Parathyroid adenoma (tissue), 2 donors: ENCODE measurements at regions not wholly inside any gene's neighbourhood (a gene's known extent, or its start where the extent isn't known, plus 50 kb on each side); places are given as distances from the start of the nearest gene placed in this dataset.

Source experiments
- H2AFZ ChIP-seq: fragments of 300-600 bp; sonication (generic); one replicate; pipeline ENCODE4 v1.7.0; 2017; ENCODE audit warnings: antibody characterized with exemption, mild to moderate bottlenecking
- H3K27ac ChIP-seq: fragments of 300-600 bp; sonication (generic); one replicate; pipeline ENCODE4 v1.7.0; 2017
- H3K27me3 ChIP-seq: fragments of 300-600 bp; sonication (generic); one replicate; pipeline ENCODE4 v1.7.0; 2017; ENCODE audit warnings: low read length; ENCODE audit not compliant: control insufficient read depth, insufficient read depth
- H3K36me3 ChIP-seq: fragments of 300-600 bp; sonication (generic); one replicate; pipeline ENCODE4 v1.7.0; 2017; ENCODE audit warnings: low read length; ENCODE audit not compliant: control insufficient read depth, insufficient read depth
- H3K4me1 ChIP-seq: fragments of 300-600 bp; sonication (generic); one replicate; pipeline ENCODE4 v1.7.0; 2017; ENCODE audit warnings: control low read depth
- H3K4me2 ChIP-seq: fragments of 300-600 bp; sonication (generic); one replicate; pipeline ENCODE4 v1.7.0; 2017; ENCODE audit warnings: low read length
- H3K4me3 ChIP-seq: fragments of 300-600 bp; sonication (generic); one replicate; pipeline ENCODE4 v1.7.0; 2017; ENCODE audit warnings: low read depth, low read length
- H3K79me2 ChIP-seq: fragments of 300-600 bp; sonication (generic); one replicate; pipeline ENCODE4 v1.7.0; 2017; ENCODE audit warnings: control low read depth
- H3K9ac ChIP-seq: fragments of 300-600 bp; sonication (generic); one replicate; pipeline ENCODE4 v1.7.0; 2017; ENCODE audit warnings: mild to moderate bottlenecking
- H3K9me3 ChIP-seq: fragments of 300-600 bp; sonication (generic); one replicate; pipeline ENCODE4 v1.7.0; 2017; ENCODE audit warnings: low read length; ENCODE audit not compliant: control insufficient read depth
- TF ChIP-seq, protein P1 (sequence below): fragments of 300-600 bp; sonication (generic); IDR thresholded peaks from one replicate; pipeline ENCODE4 v1.7.0; 2017; ENCODE audit warnings: antibody characterized with exemption, mild to moderate bottlenecking
- donor health status: primary hyperparathyroidism.

DNA sequence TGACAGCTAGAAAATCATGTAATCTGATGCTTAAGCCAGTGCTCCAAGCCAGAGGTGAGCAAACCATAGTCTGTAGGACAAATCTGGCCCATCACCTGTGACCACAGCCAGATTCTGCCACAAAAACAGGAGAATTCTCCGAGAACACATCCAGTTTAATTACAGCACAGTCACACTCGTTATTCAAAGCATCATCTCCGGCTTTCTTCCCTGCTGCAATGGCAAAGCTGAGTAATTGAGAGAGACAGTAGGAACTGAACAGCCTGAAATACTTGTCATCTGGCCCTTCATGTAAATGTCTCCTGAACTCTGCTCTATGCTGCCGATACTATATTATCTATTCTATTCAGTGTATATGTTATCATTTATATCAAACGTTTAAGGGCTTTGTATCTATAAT lies 121.4 kb upstream of the FOXF1 start:
- no peaks in the 10 kb centered on the region for H3K36me3 ChIP-seq
- H3K4me3 ChIP-seq, result no peak overlapping the region
- TF ChIP-seq, protein P1, sequence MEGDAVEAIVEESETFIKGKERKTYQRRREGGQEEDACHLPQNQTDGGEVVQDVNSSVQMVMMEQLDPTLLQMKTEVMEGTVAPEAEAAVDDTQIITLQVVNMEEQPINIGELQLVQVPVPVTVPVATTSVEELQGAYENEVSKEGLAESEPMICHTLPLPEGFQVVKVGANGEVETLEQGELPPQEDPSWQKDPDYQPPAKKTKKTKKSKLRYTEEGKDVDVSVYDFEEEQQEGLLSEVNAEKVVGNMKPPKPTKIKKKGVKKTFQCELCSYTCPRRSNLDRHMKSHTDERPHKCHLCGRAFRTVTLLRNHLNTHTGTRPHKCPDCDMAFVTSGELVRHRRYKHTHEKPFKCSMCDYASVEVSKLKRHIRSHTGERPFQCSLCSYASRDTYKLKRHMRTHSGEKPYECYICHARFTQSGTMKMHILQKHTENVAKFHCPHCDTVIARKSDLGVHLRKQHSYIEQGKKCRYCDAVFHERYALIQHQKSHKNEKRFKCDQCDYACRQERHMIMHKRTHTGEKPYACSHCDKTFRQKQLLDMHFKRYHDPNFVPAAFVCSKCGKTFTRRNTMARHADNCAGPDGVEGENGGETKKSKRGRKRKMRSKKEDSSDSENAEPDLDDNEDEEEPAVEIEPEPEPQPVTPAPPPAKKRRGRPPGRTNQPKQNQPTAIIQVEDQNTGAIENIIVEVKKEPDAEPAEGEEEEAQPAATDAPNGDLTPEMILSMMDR, result no peak
- H3K79me2 ChIP-seq, result no peaks in the 10 kb centered on the region
- H3K4me1 ChIP-seq, result no peaks in the 10 kb centered on the region
- no peak overlapping the region for H2AFZ ChIP-seq
- no peak overlapping the region for H3K9ac ChIP-seq
- H3K27ac ChIP-seq, result no peak overlapping the region
- no peaks in the 10 kb centered on the region for H3K9me3 ChIP-seq
- H3K4me2 ChIP-seq, result no peak overlapping the region
- H3K27me3 ChIP-seq, result peaks cover 6% of the 10 kb centered on the region

GRCh38 chr16:86389566-86390328 lies 120.6 kb upstream of the FOXF1 start:
- H3K9me3 ChIP-seq, result no peaks in the 10 kb centered on the region
- no peak overlapping the region for H3K4me2 ChIP-seq
- no peak overlapping the region for H2AFZ ChIP-seq
- H3K4me1 ChIP-seq, result no peaks in the 10 kb centered on the region
- H3K79me2 ChIP-seq, result no peaks in the 10 kb centered on the region
- no peaks in the 10 kb centered on the region for H3K36me3 ChIP-seq
- H3K9ac ChIP-seq, result no peak overlapping the region
- TF ChIP-seq, protein P1, result no peak
- peaks cover 3% of the 10 kb centered on the region for H3K27me3 ChIP-seq
- no peak overlapping the region for H3K4me3 ChIP-seq
- no peak overlapping the region for H3K27ac ChIP-seq

DNA sequence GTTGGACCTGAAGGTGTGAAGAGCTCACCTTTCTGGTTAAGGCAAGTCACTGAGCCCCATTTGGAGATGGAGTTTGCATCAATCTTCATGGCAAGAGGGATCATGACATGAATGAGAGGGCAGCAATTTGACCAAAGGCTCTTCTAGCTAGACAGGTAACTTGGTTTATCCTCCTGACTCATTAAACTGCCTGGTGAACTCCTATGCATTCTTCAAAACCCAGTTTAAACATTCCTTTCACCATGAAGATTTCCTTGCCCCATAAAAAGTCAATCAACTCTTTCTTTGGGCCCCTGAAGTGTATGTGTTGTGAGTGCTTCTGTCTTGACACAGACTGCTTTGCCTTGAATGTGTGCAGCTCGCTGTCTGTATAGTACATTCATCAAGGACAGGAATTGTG lies 120.0 kb upstream of the FOXF1 start:
- Histone ChIP-seq H3K4me2 (no peak overlapping the region), H2AFZ (no peak overlapping the region), H3K36me3 (no peaks in the 10 kb centered on the region), H3K27ac (no peak overlapping the region), H3K9me3 (no peaks in the 10 kb centered on the region), H3K4me3 (no peak overlapping the region), H3K4me1 (no peaks in the 10 kb centered on the region), H3K27me3 (peaks cover 3% of the 10 kb centered on the region), H3K79me2 (no peaks in the 10 kb centered on the region), H3K9ac (no peak overlapping the region)
- TF ChIP-seq, protein P1, result no peak

DNA sequence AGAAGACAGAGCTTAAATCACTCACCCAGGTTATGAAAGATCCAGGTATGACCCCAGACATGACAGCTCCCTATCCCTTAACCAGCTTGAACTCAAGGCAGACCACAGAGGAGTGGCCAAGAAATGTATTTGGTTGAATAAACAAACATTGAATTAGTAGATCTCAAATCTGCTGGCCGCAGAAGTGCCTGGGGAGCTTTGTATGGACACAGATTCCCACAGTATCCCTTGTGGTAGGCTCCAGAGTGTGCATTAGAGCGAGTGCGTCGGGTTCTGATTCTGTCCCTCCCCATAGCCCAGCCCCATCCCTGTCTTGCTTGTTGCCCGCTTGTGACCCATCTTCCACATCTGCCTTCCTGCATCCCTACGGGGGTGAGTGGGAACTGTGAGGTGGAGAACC lies 118.8 kb upstream of the FOXF1 start:
- Histone ChIP-seq H3K9me3 (no peaks in the 10 kb centered on the region), H2AFZ (no peak overlapping the region), H3K4me1 (no peaks in the 10 kb centered on the region), H3K79me2 (no peaks in the 10 kb centered on the region), H3K9ac (no peak overlapping the region), H3K36me3 (no peaks in the 10 kb centered on the region), H3K27ac (no peak overlapping the region), H3K4me2 (no peak overlapping the region), H3K4me3 (no peak overlapping the region), H3K27me3 (peaks cover 3% of the 10 kb centered on the region)
- TF ChIP-seq, protein P1, result no peak

- TF ChIP-seq, protein P1, result no peak
- Histone ChIP-seq H3K27ac (no peak overlapping the region), H3K4me2 (no peak overlapping the region), H3K4me3 (no peak overlapping the region), H3K9me3 (no peaks in the 10 kb centered on the region), H3K79me2 (no peaks in the 10 kb centered on the region), H3K27me3 (peaks cover 3% of the 10 kb centered on the region), H2AFZ (no peak overlapping the region), H3K9ac (no peak overlapping the region), H3K4me1 (no peaks in the 10 kb centered on the region), H3K36me3 (no peaks in the 10 kb centered on the region)
These were observed 118.3 kb upstream of the FOXF1 start for GRCh38 chr16:86391984-86392383.
